Activated CD4-positive, alpha-beta T cell treated with anti-CD3 and anti-CD28 coated beads, Interleukin-2, amount 50 U/mL, for 4 hours (primary cell): ENCODE measurements at regions not wholly inside any gene's neighbourhood (a gene's known extent, or its start where the extent isn't known, plus 50 kb on each side); places are given as distances from the start of the nearest gene placed in this dataset.
"Not testable (repeated sequence)": the region's sequence is repeated elsewhere in the genome, so short reads cannot be mapped to it uniquely, and the experiment has no call there.

ENCODE experiments used
- DNase-seq, 2 experiments: peaks; one replicate each; pipeline ENCODE4 v3.0.0-alpha.2; 2020

DNA sequence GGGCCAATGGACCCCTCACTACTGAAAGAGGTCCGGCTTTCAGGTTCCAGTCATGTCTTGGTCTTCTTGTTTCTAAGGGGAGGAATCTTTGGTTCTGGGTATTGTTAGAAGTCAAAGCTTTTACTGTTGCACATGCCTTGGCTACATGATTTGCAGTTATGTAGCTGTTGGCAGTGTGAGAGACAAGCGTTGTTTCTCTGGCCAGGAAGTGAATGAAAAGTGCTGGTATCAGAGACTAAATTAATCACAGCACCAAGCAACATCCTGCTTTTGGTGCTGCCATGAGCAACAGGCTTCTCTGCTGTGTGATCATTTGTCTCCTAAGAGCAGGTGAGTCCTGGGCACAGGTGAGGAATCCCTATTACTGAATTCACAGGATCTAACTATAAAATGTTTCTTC lies 100.1 kb upstream of the PRSS3 start:
- no peak for DNase-seq

DNA sequence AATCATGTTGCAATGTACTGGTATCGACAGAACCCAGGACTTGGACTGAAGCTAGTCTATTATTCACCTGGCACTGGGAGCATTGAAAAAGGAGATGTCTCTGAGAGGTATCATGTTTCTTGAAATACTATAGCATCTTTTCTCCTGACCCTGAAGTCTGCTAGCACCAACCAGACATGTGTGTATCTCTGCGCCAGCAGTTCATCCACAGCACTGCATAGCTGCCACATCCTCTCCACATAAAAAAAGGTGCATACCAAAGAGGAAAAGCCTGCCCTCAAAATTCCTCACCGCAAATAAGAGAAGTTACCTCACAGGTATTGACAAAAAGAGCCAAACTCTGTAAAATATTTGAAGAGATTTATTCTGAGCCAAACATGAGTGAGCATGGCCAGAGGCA lies 99.5 kb upstream of the PRSS3 start:
- DNase-seq, result no peak

DNA sequence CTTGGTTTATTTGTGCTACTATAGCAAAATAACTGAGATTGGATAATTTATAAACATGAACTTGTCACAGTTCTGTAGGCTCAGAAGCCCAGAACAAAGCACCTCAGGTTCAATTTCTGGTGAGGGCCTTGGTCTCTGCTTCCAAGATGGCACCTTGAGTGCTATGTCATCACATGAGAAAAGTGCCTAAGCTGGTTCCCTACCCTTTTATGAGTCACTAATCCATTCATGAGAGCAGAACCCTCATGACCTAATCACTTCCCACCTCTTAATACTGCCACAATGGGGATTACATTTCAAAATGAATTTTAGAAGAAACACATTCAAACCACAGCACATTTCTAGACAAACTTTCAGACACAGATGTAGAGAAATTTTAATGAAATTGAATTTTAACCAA lies 98.2 kb upstream of the PRSS3 start:
- DNase-seq, result no peak

DNA sequence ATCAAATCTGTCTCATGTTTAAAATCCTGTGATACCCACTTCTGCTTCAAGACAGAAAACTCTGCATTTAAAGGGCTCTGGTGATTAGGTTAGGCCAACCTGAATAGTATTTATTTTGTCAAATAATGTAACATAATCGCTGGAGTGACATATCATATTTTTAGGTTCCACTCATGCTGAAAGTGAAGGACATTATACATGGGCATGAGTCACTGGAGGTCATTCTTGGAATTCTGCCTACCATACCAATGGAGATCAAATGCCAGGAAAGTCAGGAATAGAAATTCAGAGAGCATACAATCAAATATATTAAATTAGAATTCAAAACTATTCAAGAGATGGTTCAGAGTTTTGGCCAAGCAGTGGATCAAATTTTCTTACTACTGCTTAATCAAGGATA lies 97.1 kb upstream of the PRSS3 start:
- DNase-seq, result no peak

DNA sequence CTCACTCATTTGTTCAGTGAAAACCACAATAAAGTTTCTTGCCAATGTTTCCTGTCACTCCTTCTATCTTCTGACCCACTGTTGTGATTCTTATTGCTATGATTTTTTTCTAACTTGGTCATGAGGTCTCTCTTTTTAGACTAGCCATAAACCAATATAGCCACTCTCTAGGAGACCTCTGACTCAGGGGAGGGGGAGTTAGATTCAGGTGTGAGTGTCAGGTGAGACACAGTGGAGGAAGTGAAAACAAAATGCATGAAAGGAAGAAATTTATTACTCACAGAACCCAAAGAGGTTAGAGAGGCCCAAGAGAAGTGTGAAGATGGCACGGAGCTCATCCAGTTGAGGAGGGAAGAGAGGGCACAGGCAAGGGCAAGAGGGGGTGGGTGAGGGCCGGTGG lies 94.4 kb upstream of the PRSS3 start:
- not testable (repeated sequence) for DNase-seq

DNA sequence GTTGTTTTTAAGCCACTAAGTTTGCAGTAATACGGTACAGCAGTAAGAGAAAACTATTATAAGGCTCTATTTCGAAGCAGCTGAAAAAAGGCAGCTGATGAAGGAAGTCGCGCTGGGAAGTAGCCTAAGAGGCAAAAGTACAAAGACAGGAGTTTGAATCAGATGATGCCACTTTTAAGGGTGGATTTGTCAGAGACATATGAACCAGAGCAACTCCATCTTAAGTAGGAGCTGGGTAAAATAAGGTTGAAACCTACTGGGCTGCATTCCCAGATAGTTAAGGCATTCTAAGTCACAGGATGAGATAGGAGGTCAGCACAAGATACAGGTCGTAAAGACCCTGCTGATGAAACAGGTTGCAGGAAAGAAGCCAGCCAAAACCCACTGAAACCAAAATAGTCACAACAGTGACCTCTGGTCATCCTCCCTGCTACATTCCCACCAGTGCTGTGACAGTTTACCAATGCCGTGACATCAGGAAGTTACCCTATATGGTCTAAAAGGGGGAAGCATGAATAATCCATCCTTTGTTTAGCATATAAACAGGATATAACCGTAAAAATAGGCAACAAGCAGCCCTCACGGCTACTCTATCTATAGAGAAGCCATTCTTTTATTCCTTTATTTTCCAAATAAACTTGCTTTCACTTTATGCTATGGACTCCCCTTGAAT lies 91.8 kb upstream of the PRSS3 start:
- DNase-seq, result no peak

DNA sequence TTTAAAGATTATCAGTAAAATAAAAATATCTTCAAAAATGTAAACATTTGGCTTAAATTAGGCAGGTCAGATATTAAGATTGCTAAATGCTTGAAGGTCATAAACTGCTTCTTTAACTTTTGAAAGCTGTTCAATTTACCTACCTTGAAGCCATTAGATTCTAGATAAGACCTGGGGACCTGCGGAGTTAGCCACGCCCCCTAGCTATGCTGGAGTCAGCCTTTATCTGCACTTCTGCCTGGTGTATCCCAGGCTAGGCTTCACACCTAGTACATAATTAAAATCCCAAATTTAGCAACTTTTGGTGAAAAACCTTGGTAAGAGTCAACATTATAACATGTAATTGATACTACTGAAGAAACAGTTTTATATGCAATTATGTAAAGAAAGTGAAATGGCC lies 89.9 kb upstream of the PRSS3 start:
- not testable (repeated sequence) for DNase-seq

DNA sequence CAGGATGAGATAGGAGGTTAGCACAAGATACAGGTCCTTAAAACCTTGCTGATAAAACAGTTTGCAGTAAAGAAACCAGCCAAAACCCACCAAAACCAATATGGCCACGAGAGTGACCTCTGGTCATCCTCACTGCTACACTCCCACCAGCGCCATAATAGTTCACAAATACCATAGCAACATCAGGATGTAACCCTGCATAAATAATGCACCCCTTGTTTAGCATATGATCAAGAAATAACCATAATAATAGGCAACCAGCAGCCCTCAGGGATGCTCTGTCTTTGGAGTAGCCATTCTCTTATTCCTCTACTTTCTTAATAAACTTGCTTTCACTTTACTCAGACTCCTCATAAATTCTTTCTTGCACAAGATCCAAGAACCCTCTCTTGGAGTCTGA lies 86.9 kb upstream of the PRSS3 start:
- DNase-seq, result no peak

DNA sequence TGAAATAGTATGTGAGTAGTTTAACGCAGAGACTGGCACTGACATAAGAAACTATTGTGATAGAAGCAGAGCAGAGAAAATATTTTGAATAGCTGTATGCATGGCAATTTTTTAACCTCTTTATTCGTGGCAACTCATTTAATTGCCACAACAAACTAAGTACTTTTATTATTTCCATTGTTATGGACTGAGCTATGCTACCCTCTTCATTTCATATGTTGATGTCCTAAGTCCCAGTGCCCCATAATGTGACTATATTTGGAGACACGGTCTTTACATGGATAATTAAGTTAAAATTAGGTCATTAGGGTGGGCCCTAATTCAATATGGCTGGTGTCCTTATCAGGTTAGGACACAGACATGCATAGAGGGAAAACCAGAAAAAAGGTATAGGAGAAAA lies 86.1 kb upstream of the PRSS3 start:
- no peak for DNase-seq

DNA sequence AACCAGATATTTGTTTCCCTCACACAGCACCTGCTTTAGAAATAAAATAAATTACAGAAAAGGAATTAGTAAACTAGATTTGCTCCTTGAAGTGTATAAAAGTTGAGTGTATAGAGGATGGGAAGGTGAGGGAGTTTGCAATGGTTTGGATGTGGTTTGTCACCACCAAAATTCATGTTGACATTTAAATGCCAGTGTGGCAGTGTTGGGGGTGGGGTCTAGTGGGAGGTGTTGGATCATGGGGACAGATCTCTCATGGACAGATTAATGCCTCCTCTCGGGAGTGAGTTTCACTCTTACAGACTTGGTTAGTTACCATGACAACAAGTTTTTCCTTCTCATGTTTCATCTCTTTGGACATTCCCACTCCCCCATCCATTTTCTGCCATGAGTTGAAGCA lies 83.9 kb upstream of the PRSS3 start:
- not testable (repeated sequence) for DNase-seq

DNA sequence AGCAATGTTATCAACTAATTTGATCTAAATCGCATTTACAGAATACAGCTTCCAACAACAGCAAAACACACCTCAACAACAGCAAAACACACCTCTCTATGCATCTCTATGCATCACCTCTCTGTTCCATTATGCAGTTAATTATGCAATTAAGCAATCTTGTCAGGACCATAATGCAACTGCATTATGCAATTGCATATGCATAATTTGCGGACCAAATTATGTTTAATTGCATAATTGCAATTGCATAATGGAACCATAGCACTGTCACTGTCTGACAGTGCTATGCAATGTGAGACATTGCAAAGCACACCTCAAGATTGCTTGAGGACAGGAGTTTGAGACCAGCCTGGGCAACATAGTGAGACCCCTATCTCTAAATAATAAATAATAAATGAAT lies 80.4 kb upstream of the PRSS3 start:
- no peak for DNase-seq

DNA sequence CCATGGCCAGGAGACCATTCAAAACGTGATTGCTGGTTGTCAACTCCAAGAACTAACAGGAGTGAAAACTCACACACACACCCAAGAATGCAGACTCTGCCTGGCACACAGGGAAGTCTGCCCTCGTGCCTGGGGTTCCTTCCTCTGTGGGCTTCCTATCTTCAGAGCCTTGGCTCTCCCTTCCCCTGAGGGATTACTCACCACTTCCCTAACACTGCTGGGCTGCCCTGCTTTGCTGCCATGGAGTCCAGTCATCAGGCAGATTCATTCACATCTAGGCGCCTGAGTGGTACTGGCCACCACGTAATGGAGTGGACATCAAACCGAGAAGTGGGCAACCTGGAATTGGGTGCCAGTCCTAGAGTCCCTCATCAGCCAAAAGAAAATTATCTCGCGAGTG lies 76.4 kb upstream of the PRSS3 start:
- no peak for DNase-seq

DNA sequence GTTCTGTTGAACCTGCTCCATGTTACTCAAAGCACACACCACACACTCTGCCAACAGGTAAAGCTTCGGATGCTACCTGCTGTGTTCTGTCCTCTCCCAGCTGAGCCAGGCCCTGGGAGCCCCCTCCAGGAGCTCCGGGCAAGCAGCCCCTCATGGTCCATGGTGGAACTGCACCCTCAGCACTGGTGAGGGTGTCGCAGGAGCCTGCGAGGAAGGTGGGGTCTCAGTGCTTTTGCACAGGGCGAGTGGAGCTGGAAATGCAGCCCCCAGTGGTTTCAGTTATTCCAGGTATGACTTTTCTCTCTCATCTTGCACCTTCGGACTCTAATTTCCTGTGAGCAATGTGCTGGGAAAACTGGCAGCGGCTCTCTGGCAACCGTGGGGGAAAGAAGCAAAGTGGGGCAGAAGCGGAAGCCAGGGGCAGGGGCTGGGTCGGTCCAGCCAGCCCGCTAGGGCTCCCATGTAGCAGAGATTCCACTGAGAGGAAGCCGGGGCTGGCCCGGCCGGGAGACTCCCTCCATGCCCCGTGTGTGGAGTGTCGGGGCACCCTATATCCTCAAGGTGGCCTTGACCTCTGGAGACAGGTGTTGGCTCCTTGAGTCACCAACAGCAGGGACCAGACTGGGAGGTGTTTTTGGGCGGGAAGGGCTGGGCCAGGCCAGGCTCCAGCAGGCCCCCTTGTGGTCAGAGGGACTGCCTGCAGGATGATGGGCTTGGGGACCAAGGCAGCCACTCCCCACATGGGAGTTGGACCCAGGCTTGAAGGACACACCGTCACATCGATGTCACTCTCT lies 75.6 kb upstream of the PRSS3 start:
- DNase-seq, result peak in 1 of 2 experiments; percentile 9

DNA sequence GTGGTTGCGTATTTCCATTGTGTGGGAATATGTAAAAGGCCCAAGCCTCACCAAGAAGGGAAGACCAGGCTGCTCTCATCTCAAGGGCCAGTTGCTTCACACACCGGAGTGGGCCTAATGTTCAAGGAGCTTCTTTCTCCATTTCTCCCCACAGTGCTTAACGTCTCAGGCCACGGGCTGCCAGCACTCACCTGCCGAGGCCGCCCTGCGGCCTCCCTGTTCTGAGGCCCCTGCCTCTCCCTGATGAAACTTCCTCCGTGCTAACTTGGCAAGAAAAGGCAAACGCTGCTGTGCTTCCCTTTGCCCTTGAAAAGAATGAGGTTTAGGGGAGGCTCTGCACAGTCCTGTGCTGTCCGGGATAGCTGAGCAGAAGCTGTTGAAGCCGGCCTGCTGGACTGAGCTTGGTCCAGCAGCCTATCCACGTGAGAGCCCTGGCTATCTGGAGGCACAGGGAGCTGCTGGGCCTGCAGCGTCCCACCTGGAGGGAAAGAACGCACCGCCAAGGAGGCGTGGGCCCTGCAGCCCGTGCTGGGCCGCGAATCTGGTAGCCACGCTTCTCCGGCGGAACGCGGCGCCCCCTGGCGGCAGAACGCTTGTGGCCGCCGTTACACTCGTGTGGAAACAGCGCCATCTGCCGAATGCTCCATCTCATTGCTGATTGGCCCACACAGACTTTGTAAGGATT lies 73.5 kb upstream of the PRSS3 start:
- peak; percentile 82 to 84 for DNase-seq

DNA sequence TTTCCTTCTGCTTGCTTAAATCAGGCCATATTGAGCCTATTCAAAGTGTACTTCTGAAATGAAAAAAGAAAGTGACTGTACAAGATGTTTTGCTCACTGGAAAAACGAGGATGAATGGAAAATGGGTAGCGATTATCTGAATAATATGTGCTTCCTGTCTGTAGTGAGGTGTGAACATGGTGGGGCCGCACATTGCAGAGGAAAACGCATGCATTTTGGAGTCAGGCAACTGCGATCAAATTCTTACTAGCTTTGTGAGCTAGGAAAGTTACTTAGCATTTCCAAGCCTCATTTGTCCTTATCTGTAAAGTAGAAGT lies 73.0 kb upstream of the PRSS3 start:
- no peak for DNase-seq

DNA sequence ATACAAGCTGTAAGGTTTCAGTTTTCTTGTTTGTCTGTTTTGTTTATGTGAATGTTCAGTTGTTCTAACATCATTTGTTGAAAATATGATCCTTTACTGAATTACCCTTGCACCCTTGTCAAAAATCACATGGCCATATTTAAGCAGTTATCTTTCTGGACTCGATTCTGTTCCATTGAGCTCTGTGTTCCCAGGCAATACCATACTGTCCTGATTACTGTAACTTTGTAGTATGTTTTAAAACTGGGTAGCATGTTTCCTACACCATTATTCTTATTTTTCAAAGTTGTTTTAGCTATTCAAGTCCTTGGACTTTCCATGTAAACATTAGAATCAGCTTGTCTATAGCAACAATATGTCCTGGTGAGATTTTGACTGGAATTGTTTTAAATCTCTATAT lies 66.7 kb upstream of the PRSS3 start:
- no peak for DNase-seq

DNA sequence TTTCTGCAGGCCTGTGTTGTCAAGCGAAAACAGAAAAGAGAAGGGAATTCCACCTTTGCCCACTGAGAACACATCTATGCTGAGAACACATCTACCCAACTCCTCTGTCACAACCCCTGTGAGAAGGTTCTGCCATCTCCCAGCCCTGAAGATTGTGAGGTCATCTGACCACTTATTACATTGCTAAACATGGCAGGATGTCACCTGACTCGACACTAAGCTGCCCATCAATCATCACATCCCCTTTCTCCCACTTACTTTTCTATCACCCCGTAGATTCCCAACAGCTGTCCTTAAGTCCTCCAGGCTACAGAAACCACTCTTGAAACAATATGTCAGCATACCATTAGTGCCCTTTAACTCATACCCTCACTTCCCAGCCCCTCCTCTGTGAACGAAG lies 64.2 kb upstream of the PRSS3 start:
- DNase-seq, result no peak

DNA sequence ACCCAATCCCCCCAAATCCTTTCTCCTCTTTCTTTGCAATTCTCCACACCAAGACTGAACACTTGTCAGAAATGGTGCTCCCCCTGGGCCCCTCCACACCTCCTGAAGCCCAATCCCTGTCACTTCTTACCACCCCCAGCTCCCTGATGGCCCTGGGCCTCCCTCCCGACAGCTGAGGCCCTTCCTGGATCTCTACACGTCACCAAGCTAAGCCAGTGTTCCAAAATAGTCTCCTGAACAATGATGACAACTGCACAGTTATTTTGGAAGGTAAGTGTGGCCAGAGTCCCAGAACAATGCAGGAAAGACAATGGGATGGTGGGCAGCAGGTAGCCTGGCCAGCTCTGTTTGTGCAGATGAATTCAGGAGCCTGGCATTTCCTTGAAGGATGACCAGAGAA lies 63.7 kb upstream of the PRSS3 start:
- DNase-seq, result no peak

DNA sequence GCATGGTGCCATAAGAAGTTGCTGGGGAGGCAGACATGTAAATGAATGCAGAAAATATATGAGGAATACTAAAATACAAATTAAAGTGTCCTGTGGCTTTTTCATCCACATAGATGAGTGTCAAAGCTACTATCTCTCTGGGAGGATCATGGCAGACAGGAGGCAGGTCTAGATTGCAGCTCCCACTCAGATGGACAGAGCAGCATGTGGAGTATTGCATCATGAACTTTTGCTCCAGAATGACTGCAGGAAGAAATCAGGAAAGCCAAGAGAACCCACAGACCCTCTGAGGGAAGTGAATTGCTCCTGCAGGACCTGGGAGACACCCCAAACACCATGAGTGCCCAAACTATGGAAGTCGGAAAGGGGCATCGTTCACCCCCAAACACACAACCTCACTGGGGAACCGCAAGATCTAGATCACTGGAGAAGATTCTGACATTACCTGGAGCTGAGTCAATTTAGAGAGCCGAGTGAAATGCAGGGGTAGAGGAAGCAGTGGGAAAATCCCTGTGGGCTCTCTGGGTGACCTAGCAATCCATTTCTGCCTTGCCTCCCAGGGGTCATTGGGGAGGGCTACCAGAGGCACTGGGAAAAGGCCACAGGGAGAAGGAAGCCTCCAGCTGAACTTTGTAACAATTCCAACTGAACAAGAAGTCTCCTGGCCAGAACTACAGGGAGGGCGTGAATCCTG lies 61.0 kb upstream of the PRSS3 start:
- DNase-seq, result not testable (repeated sequence)

DNA sequence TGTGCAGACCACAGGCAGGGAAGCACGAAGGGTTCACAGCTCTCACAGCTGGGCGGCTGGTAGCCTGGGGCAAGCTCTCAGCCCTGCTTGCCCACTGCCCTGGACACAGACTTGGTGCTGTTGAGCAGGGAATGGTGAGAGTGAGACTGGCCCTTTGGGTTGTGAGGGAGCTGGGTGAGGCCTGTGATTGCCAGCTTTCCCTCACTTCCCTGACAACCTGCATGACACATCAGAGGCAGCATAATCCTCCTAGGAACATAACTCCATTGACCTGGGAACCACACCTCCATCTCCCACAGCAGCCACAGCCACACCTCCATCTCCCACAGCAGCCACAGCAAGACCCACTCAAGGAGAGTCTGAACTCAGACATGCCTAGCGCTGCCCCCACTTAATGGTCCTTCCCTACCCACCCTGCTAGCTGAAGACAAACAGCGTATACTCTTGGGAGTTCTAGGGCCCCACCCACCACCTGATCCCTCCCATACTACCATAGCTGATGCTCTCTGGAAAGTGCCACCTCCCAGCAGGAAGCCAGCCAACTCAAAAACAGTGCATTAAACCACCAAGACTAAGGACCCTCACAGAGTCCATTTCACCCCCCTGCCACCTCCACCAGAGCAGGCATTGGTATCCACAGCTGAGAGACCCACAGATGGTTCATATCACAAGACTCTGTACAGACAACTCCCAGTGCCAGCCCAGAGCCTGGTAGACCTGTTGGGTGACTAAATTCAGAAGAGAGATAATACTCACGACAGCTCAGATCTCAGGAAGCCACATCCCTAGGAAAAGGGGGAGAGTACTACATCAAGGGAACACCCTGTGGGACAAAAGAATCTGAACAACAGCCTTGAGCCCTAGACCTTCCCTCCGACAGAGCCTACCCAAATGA lies 60.2 kb upstream of the PRSS3 start:
- DNase-seq, result not testable (repeated sequence)

DNA sequence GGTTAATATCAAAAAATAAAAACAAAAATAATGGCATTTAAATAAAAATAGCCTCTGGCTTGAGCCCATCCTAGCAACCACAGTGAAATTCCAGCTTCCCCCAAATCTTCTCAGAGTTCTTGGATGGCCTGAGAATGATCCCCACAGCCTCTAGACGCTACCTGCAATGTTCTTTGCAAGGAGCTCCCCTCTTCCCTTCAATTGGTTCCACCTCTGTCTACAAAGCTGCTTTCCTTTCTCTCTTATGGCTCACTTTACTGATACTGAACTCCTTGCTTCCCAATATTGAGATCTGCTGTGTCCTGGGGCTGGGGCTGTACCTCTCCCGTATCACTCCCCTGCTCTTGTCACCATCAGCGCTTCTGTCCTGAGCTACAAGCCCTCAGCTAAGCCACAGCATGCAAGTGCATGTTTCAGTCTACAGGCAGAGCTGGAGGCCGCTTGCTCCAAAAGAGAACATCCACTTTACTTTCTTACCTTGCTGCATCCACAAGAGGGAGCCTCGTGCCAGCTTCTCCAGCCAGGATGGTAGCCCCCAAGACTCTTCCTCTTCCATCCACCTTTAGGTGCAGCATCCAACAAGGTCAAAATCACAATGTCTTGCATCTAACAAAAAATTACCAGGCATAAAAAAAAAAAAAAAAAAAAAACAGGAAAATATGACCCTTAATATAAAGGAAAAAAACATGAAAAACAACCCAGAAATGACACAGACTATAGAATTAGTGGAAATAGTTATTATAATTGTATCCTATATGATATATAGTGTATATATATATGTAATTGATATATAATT lies 57.4 kb upstream of the PRSS3 start:
- no peak for DNase-seq

DNA sequence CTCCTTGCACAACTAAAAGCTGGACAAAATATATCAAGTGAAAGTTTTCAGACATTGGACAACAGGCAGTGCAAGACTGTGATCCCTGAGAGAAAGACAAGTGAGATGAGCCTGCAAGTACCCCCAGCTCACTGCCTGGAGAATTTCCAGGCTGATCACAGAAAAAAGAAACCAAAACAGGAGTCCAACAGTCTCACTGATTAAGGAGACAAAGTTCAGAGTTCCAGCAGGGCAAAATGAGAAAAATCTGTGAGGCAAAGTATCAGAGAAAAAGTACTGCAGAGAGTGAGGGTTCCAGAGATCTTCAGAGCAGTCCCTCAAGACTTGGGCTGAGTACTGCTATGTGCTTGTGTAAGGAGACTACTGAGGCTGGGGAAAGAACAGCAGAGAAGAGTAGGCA lies 56.0 kb upstream of the PRSS3 start:
- DNase-seq, result no peak
